NCI-H345 treated with DMSO at 0.1 percent for 48 hours (cell line): ENCODE measurements at regions not wholly inside any gene's neighbourhood (a gene's known extent, or its start where the extent isn't known, plus 50 kb on each side); places are given as distances from the start of the nearest gene placed in this dataset.
"Not testable (repeated sequence)": the region's sequence is repeated elsewhere in the genome, so short reads cannot be mapped to it uniquely, and the experiment has no call there.

Experiments used
- DNase-seq: peaks from one replicate; lab custom pipeline; 2025; ENCODE audit not compliant: unreplicated experiment; lab: John Stamatoyannopoulos, UW

DNA sequence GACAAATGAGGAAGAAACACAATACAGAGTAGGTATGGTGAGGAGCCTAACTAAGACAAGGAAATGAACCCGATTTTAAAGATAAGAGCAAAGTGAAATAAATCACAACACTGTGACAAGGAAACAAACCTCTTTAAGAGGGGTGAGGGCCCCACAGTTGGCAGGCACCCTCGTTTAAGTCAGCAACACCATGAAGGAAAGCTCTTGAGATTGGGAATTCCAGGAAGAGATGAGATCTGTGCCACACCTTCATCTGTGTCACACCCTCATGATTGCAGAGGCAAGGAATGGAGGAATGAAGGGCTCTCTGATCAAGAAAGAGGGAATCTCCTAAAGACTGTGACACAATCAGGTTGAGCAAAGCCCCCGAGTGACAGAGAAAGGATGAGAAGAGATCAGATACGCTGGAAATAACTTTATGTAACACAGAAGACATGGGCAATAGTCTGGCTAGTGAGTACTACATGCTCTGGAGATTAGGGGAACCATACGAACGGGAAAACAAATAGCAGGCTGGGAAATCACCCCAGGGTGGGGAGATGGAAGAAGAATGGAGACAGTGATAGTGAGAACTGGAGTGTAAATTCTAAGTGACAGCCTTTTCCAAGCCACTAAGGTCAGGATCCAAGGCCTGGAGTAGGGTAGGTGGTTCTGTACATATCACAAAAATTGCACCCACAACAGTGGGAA, 51.7 kb upstream of the TERB2 start:
- not testable (repeated sequence) for DNase-seq
